Activated naive CD4-positive, alpha-beta T cell (primary cell): ENCODE measurements at regions not wholly inside any gene's neighbourhood (a gene's known extent, or its start where the extent isn't known, plus 50 kb on each side); places are given as distances from the start of the nearest gene placed in this dataset.

ENCODE experiments used
- DNase-seq, 4 experiments: peaks; one replicate each; lab custom pipeline; 2025; lab: John Stamatoyannopoulos, UW

DNA sequence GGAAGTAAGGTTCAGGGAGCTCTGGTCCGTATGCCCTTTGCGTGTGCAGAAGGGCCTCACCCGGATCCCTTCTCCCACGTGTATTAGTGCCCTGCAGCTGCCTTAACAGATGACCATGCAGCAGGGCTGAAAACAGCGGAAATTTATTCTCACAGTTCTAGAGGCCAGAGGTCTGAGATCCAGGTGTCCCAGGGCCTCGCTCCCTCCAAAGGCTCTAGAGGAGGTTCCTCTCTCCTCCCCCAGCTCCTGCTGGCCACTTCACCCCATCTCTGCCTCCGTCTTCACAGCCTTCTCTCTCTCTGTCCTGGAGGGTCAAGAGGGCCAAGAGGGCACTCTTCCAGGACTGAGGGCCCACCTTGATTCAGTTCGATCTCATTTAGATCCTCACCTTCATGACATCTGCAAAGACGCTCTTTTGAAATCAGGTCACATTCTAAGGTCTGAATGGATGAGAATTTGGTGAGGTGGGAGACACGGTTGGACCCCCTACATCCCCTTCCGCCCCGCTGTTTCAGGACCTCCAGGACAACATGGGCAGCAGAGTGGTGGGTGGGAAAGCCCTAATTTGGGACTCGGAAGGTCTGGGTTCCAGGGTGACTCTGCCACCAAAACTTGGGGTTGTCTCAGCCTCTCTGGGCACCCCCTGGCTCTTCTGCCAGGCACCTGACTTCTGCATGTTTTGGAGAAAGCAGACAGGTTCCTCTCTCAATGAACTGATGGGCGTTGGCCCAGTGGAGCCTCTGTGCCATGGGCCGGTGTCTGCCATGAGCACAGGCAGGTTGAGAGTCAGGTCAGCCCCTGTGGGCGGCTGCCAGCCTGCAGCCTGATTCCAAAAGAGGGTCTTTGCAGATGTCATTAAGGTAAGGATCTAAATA, 361.2 kb downstream of the SEC14L1 start:
- no peak for DNase-seq

DNA sequence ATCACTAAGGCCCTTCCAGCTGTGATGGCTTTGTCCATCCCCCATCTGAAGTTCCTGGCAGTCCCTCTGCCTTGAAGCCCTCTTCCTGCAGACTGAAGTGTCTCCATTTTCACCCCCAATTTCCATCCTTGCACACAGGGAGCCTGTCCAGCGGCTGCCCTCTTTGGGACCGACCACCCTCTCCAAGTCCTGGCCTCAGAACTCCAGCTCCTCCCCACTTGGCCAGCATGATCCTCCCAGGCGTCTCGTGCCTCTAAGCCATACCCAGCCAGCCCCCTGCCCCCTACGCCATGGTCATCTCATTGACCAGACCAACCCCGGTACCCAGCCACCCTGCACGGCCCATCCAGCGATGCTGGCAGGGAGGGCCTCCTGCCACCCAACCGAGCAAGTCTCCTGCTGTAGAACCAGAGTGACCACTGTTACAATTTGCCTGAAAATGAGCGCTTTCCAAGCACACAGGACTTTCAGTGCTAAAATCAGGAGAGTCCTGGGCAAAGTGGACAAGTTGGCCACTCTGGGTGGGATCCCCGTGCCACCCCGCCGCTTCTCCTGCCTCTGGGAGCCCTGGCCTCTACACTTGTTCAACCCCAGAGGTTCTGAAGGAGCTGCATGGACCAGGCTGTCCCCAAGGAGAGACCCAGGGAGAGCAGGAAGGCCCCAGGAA, 362.0 kb downstream of the SEC14L1 start:
- DNase-seq, result no peak

DNA sequence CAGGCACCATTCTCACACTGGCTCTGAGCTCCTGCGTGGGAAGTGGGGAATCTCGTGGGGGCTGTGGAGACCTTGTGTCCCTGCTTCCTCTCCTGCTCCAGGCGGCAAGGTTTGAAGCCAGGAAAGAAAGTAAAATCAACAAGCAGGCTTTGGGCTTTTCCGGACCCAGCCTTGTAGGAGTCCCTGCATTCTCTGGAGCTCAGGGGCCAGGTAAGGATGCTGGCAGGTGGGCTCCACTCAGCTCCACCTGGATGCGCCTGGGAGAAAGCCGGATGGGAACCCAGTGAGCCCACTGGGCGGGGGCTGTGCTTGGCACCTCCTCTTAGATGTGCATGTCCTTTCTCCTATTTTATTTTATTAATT, 362.5 kb downstream of the SEC14L1 start:
- DNase-seq, result no peak

DNA sequence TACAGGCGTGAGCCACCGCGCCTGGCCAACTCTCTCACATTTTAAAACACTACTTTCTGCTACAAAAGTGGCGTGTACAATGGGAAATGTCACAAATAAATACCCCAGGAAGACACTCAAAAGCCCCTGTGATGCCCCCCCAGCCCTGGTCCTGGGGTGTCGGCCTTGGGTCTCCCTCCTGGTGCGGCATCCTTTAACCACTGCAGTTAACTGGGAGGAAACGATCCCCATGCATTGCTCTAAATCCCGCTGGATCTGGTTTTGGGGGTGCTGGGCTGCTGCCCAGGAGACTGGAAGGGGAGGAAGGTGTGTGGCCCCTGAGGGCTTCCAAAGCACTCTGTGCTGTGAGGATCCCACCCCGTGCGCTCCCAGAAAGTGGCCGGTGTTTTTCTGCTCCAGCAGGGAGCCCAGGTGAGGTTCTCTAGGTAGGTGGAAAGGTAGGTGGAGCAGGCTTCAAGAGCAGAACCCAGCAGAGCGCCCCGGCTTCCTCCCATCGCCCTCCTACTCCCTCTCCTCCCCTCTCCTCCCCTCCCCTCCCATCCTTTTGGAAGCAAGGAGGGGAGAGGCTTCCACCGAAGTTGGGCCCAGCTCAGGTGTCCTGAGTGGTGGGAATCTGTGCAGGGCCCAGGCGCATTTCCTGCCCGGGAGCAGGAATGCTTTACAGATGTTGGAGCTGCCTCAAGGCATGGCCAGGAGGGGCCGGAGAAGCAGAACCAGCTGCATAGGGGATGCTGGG, 363.3 kb downstream of the SEC14L1 start:
- DNase-seq, result no peak

DNA sequence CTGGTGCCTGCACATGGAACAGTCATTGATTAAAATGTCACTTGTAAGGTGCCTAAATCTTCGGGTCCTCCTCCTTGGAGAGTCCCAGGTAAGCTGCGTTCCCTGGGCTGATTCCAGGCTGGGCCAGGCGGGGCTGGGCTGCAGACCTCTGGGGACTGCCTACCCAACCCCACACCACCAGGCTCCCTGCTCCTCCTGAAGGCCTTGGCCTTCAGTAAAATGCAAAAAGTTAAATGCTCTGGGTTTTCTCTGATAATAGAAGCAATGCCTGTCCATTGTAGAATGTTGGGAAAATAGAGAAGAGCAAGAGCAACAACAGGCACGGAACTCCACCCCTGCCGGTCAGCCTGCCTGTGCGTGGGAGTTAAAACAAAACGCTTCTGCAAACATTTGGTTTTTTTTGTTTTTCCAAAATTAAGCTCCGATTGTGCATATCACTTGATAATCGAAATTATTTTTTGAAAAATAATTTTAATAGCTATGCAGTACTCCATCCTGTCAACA, 363.9 kb downstream of the SEC14L1 start:
- DNase-seq, result no peak

DNA sequence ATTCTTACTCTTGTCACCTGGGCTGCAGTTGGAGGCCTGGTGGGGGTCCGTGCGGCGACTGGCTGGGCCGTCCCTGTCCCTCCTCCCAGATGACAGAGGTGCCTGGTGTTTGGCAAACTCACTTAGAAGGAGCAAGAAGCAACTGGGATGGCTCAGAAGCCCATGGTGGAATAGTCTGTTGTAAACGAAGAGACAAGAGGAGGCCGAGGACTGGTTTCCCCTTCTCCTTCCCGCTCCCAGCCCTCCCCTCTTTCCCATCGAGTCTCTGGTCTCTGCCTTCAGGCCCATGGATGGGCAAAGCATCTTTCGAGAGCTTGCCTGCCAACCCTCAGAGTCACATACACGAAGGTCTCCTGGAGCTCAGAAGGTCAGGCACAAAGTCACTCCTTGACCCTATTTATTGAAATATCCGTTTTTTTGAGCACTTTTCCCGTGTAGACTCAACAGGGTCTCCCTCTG, 364.4 kb downstream of the SEC14L1 start:
- DNase-seq, result no peak

DNA sequence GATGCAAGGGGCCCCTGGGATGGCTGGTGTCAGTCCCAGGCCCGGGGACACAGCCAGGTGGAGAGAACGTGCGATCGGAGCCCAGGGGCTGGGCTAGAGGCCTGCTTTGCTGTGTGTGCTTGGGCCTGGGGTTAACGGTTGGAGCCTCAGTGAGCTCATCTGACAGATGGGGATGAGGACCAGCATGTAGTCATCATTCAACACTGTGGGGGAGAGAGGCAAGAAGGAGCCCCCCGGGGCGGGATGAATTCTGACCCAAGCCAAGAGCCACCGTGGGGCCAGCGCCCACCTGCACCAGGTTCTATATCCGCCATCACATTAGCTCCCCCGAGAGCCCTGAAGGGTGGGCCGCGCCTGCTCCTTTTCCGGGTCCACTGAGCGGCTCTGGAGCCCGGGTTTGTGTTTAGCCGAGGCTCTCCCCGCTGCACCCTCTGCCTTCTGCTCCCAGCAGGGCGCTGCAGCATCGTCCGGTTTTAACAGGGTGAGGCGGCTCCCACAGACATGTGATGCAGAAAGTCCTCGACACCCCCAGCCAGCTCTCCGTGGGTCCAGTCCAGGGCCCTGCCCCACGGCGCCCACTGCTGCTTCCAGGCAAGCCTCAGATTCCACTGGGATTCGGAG, 365.7 kb downstream of the SEC14L1 start:
- no peak for DNase-seq

DNA sequence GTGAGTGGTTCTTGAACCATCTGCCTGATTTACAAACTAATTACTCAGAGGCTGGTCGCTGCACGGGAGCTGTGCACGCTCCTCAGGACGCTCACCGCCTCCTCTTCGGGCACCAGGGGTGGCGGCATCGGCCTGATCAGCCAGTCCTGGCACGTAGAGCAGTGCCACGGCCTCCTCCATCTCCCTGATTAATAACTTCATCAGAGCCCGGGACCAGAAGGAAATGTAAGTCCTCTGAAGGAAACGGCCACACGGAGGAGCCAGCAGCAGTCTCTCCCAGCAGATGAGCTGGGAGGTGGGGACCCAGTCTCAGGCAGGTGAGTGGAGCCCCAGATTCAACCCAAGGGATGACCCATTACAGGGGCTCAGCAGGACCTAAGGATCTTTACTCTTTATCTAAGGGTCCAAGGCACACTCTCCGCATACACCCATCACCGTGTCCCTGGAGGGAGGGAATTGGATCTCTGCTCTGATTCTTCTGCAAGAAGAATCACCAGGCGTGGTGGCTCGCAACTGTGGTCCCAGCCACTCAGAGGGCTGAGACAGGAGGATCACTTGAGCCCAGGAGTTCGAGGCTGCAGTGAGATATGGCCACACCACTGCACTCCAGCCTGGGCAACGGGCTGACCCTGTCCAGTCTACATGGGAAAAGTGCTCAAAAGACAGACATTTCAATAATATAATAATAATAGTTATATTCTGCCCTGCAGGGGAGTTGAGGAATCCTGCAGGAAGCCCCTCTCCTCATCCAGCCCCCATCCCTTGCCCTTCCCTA, 366.5 kb downstream of the SEC14L1 start:
- no peak for DNase-seq

DNA sequence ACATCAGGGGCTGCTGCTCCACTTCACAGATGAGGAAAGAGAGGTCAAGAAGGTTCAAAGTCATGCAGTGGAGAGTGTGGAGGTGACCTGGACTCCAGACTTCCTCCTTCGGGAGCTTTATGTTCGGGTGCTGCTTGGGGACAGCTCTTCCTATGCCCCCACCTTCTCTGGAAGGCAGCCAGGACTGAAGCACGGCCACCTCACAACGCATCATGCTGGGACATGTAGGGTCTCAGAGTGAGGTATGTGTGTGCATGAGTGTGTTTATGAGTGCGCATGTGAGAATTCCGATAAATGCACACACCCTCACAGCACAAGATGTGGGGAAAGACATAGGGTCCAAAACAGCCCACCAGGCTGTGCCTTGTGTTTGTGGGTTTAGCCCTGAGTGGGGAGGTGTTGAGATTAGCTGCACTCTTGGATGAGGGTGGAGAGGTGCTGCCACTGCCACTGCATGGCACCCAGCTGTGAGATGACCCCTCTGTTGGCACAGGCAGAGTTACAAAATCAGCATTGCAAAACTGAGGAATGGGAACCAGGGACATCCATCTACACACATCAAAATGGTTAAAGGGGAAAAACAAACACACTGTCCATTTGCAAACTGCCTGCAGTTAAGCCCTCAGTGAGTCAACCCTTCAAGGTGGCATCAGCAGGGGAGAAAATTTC, 367.4 kb downstream of the SEC14L1 start:
- DNase-seq, result no peak

DNA sequence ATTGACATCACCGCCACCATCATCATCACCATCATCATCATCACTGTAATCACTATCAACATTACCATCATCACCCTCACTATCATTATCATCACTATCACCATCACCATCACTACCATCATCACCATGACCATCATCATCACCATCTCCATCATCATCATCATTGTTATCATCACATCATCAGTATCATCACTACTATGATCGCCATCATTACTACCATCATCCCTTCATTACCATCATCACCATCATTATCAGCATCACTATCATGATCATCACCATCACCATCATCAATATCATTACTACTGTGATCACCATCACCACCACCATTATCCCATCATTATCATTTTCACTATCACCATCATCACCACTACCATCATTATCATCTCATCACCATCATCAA, 368.3 kb downstream of the SEC14L1 start:
- no peak for DNase-seq

DNA sequence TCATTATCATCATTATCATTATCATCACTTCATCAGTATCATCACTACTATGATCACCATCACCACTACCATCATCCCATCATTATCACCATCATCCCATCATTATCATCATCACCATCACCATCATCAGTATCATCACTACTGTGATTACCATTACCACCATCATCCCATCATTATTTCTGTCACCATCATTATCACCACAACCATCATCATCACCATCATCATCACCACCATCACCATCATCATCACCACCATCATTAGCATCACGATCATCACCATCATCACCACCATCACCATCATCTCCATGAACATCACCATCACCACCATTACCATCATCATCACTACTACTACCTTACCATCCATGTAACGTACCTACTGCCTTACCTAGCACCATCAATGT, 368.8 kb downstream of the SEC14L1 start:
- DNase-seq, result no peak

DNA sequence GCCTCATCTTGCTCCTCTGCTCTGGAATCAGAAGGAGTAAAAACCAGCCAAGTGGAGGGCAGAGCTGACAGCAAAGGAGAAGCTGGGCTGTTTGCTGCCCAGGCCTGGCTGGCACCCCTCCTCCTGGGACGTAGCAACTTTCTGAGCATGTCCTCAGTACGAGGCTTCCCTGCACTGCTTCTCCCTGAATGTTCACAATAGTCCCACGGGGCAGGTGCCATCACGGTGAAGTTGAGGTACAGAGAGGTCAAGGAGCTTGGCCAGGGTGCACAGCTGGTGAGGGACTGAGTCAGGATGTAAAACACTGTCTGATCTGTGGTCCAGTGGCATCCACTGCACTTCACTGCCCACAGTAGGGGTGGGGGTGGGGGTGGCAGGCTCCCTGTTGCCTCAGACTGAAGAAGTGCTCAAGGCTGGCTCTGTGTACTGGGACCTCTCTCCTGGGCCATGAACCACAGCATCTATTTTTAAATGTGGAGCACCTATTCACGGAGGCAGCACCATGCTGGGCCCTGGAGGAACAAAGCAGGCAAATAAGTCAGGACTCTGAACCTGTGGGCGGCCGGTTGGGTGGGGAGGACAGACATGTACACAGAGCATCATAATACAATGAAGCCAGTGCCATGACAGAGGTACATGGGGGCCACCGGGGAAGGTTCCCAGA, 369.5 kb downstream of the SEC14L1 start:
- DNase-seq, result no peak

DNA sequence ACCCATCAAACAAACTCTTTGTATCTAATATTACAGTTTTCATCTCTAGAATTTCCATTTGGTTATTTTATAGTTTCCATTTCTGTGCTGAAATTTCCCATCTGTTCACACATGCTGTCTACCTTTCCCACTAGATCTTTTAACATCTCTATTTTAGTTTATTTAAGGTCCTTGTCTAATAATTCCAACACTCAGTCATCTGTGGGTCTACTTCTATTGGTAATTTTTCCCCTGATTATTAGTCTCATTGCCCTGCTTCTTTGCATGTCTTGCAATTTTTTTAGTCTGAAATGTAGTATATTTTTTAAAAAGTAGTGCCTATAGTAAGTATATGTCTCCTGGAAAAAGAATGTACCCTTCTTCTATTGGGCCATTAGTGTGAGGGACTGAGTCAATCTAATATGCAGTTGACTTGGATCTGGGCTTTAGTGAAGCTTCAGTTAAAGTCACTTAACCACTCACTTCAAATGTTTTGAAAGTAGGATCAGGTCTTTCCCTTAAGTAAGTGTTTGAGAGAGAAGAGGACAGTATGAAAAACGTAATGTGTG, 370.8 kb downstream of the SEC14L1 start:
- DNase-seq, result no peak

DNA sequence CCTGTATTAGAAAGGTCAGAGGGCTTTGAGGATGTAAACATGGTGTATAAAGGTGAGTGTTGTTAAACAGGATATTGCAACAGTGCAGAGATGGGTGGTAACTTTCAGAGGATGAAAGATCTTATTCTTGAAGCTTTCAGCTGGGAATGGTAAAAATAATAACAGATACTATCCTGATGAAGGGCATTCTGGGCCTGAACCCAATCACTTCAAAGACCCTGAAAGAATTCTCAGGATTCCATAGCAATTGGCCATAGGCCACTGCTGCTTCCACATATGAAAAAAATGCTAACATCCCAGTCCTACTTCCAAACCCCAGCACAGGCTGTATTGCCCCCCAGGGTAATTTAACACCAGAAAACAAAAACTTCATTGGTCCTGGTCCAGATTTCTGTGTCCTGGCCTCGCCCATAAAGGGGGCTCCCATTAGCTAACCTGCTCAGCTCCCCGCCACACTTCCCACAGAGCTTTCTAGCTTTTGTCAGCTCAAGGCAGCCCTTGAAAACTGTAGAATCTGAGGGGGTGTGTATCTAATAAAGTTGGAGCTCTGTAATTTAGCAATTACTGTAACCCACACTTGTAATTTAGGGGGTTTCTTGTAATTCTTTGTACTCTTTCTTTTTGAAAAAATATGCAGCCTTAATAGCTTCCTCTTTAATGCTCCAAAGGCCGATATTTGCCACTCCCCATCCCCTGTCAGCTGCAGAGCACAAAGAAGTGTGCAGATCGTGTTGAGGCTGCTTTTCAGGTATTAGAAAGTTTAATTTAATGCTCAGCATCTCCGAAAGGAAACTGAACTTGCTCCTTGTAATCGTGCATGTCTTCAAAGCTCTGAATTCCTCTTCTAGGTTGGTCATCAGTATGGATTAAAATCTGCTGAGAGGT, 371.5 kb downstream of the SEC14L1 start:
- DNase-seq, result no peak

DNA sequence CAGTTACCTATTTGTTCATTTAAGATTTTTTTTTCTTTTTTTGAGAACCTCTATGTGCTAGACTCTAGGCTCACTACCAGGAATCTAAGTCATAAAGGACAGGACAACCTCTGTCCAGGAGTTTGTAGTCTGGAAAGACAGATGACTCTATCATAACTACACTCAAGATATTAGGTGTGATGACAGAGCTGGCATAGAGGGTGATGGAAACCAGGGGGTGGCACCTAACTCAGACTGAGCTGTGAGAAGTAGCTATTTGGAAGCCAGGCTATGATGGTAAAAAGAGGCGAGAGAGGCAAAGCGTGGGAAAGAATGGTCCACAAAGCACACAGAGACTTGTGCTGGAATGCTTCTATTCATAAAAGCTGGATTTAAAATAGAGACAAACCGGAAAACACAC, 372.3 kb downstream of the SEC14L1 start:
- no peak for DNase-seq

DNA sequence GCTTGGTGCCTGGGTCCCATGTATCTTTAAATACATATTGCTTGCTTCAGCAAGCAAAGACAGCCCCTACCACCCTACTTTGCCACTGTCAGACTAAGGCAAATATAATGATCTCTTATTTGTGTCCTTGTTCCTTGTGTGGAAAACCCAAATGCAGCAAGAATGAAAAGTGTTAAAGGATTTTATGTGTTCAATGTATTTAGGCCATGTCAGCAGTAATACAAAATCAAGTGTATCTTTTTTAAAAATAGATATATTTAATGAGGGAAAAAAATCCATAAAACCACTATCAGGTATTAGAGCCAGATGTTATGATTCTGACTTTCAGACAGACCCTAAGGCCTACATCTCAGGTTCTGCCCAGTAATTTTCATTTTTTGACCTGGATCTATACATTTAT, 374.5 kb downstream of the SEC14L1 start:
- no peak for DNase-seq

DNA sequence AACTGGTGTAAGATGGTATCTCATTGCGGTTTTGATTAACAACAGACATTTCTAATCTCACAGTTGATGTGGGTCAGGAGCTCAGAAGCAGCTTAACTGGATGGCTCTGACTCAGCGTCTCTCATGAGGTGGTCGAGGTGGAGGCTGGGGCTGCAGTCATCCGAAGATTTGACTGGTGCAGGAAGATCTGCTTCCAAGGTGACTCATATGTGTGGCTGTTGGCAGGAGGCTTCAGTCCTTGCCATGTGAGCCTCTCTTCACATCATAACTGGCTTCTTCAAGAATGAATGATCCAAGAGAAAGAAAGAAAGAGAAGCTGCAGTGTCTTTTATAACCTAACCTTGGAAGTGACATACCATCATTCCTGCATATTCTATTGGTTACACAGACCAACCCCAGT, 376.1 kb downstream of the SEC14L1 start:
- DNase-seq, result no peak

DNA sequence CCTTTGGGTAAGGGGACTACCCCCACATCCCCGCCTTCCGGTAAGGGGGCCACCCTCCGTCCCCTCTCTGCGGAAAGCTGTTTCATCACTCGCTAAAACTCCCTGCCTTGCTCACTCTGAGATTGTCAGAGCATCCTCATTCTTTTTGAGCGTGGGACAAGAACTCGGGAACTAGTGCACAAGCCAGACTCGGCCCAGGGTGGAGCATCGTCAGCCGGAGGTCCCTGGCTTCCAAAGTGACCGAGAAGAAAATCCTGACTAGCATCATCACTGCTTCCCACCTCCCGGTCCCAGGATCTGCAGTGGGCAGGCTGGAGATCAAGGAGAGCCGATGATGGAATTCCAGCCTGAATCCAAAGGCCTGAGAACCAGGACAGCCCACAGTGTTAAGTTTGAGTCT, 380.3 kb downstream of the SEC14L1 start:
- DNase-seq, result no peak

DNA sequence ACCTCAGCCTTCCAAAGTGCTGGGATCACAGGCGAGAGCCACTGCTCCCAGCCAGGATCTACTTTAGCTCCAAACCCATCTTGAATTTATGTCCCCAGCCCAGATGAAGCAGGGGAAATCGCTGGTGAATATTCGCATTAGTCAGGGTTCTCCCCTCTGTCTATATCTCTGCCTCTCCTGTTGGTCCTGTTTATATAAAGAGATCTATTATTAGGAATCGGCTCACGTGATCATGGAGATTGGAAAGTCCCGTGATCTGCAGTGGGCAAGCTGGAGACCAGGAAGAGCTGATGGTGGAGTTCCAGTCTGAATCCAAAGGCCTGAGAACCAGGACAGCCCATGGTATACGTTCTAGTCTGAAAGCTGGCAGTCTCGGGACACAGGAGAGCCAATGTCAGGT, 382.8 kb downstream of the SEC14L1 start:
- DNase-seq, result no peak
